ENCODE measurements at regions not wholly inside any gene's neighbourhood (a gene's known extent, or its start where the extent isn't known, plus 50 kb on each side); places are given as distances from the start of the nearest gene placed in this dataset.
"Not testable (repeated sequence)": the region's sequence is repeated elsewhere in the genome, so short reads cannot be mapped to it uniquely, and the experiment has no call there.

DNA sequence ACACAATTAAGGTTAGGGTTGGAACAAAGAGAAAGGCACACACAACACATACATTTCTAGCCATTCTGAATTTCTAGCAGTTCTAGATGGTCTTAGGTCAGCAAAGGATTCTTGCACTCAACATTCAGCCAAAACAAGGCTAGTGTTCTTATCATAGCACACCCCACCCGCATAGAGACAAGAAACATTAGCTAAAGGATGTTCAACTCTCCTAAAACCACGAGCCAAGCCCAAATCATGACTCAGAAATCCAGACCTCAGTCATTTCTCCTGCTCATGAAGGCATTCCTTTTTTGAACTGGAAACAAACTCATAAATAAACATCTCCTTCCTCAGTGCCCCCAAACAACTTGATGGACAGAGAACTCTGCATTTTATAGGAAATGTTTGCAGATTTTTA, 293.0 kb upstream of the NOTCH2NLA start:
- FAIRE-seq; DNase-seq (ENCODE audit: low spot score): not testable (repeated sequence)

DNA sequence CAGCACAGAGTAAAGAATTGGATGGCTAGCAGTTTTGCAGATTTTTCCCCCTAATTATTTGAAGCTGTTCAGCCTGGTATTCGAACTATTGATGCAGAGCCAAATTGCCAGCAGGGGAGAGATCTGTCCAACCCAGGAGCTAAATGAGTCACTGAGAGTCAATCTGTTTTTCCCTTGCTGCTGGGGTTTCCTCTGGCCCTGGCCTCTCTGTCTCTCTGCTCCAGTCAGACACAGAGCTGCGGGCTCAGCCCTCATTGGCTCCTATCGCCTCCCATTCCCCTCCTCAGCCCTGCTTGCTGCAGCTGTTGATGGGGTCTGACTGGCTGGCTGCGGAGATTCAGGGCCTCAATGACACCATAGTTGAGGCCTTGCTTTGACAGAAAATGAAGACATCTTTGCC, 284.9 kb upstream of the NOTCH2NLA start:
- not testable (repeated sequence) for FAIRE-seq; DNase-seq (ENCODE audit: low spot score)

DNA sequence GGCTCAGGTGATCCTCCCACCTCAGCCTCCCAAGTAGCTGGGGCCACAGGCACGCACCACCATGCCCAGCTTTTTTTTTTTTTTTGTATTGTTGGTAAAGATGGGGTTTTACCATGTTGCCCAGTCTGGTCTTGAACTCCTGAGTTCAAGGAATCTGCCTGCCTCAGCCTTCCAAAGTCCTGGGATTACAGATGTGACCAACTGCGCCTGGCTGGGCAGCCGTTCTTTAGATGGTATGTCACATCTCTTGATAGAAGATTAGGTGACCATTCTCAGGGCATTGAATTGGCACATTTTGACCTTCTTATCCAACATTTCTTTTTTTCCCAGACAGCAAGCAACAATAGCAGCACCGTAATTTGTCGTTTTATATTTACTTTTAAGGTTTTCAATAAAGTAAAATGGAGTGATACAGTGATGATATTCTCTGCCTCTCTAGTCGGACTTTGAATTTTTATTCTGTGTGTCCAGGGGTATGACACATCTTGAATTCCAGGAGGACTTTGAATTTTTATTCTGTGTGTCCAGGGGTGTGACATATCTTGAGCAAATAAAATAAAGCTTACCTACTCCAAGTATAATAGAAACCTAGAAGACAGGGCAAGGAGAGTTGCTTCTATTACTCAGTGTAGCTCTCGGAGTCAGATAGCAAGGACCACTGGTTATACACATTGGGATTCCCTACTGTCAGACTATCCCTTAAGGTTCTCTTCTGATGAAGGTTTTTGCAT, 282.4 kb upstream of the NOTCH2NLA start:
- not testable (repeated sequence) for DNase-seq (ENCODE audit: low spot score); FAIRE-seq

DNA sequence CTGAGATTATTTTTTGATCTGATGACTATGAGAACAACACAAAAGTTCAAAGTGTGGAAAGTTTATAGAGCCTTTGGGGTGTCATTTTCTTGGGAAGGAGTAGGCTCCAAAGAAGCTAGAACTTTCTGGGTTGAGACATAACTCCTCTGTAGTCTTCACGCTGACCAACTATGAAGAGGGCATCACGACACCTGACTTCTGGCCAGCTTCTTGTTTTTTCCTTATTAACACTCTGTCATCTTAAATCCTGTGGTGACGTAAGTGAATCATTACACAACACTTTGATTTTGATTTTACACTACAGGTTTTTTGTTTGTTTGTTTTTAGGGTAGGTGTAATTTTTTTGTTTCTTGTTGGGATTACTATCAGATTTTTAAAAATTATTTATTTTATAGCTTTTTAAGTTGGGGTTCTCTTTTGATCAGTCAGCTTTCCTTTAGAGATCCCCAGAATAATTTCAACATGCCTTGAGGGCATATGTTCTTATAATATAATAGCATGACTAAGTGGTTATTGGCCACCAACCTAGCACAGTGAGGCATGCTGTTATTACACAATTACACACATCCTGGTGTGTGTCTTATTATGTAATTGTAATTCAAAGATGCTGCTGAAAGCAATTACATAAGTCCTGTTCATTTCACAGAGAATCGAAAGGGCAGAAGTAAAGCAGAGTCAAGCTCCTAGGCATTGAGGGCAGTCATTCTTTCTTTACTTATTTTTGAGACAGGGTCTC, 281.6 kb upstream of the NOTCH2NLA start:
- FAIRE-seq; DNase-seq (ENCODE audit: low spot score): not testable (repeated sequence)

DNA sequence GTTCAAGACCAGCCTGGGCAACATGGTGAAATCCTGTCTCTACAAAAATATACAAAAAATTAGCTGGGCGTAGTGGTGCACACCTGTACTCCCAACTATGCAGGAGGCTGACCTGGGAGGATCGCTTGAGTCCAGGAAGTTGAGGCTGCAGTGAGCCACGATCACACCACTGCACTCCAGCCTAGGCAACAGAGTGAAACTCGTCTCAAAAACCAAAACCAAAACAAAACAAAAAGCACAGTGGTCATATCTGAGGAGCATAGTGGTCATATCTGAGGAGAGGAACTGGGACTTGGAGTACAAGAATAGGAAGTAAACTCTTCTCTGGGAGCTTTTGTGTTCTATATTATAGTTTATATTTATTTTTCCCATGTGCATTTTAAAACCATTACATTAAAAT, 275.3 kb upstream of the NOTCH2NLA start:
- FAIRE-seq = not testable (repeated sequence)

DNA sequence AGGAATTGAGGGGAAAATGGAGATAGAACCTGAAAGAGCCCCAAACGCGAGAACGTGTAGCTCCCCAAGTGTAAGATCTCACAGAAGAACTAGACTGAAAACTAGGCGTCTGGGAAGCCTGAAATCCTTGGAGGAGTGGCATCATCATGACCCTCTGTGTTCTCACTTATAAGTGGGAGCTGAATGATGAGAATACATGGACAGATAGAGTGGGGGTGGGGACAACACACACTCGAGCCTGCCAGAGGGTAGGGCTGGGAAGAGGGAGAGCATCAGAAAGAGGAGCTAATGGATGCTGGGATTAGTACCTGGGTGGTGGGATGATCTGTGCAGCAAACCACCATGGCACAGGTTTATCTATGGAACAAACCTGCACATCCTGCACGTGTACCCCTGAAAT, 258.7 kb upstream of the NOTCH2NLA start:
- not testable (repeated sequence) for DNase-seq (ENCODE audit: low spot score); FAIRE-seq

More for the DNA sequence above, 275.3 kb upstream of the NOTCH2NLA start:
- DNase-seq (ENCODE audit: low spot score) = not testable (repeated sequence)

DNA sequence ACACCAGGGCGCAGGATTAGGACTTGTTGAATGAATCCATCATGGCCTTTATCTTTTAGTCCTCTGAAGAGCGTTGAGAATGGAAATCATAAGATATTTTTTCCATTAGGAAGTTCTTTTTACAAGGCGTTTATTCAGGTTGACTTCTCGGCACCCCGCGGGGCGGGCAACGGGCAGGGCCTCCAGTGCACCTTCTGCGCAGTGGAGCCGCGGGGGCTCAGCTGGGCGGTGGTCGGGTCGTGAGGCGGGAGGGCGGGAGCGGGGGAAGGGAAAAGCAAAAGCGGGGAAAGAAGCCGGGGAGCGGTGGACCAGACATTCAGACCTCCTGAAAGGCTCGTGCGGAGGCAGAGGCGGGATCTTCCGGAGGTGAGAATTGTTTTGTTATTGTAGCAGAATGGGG, 258.3 kb upstream of the NOTCH2NLA start:
- not testable (repeated sequence) for DNase-seq (ENCODE audit: low spot score); FAIRE-seq

DNA sequence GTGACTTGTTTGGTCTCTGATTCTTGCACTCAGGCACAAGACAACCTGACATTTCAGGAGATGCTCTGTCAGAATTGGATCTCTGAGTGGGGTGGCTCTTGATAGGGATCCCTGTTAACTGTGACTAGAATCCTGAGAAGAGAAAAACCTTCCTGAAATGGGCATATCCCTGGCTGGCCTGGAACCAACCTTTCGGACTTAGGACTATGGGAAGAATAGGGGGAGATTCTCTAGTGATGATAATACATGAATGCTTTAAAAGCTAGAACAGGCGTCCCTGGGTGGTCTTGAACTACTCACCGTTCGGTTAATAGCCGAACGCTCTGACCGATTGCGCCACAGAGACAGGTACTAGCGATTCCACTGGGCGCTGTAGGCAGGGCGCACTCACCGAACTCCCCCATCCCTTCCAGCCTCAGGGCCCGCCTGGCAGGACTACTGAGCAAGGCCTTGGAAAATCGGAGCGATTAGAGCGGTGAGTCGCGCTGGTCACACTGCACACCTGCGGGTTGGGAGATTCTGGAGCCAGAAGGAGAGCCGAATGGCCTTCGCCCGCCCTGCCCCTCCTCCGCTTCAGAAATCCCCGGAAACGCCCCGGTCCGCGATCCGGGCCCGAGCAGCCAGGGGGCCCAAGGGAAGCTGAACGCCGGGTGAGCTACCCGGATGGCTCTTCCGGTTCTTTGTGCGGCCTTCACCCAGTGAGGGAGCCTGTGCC, 257.6 kb upstream of the NOTCH2NLA start:
- FAIRE-seq; DNase-seq (ENCODE audit: low spot score): not testable (repeated sequence)

DNA sequence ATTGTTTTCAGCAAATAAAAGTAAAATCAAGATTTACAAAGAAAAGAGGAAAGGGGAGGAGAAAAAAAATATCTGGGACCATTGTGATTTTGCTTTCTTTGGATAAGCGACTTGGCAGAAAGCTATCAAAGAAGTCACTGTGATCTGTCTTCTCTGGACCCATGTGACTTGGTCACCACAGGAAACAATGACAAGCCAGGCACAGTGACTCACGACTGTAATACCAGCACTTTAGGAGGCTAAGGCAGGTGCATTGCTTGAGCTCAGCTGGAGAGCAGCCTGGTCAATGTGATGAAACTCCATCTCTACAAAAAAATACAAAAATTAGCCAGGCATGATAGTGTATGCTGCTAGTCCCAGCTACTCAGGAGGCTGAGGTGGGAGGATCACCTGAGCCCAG, 255.4 kb upstream of the NOTCH2NLA start:
- FAIRE-seq; DNase-seq (ENCODE audit: low spot score): not testable (repeated sequence)

DNA sequence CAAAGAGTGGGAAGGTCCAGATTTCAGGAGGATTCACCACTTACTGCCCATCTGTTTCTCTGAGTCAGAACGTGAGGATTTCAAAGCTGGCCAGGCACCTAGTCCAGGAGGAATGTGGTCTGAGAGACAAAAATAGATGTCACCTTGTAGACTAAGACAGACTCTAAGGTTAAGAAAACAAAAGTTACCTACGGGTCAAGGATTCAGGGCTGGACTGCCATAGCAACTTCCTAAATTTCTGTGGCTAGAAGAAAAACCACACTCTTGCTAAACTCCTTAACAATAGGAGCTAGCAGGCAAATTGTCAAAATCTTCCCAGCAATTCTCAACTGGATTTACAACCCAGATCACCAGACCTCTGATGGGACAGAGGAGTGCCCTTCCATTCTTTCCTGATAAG, 250.4 kb upstream of the NOTCH2NLA start:
- FAIRE-seq; DNase-seq (ENCODE audit: low spot score): not testable (repeated sequence)

DNA sequence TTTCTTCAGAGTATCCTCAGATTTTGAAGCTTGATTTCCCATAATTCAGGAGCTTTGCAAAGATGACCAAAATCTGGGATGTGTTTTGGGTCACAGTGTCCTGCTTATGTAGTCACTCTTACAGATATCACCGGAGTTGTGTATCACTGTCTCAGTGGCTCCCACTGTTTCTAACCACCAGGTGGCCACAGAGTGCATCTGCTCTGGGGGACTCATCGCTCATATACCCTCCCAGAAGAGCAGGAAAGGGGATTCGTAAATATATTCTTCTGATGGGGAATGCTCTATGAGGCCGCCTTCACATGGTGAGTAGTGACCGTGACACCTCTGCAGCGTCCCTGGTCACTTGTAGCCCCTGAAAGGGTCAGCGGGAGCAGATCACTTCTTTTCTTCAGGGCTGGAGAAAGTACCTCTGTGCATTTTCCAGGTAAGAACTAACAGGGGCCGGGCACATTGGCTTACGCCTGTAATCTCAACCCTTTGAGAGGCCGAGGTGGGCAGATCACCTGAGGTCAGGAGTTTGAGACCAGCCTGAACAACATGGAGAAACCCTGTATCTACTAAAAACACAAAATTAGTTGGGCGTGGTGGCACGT, 249.4 kb upstream of the NOTCH2NLA start:
- FAIRE-seq = not testable (repeated sequence)
- peak; percentile 10 for DNase-seq (ENCODE audit: low spot score)

DNA sequence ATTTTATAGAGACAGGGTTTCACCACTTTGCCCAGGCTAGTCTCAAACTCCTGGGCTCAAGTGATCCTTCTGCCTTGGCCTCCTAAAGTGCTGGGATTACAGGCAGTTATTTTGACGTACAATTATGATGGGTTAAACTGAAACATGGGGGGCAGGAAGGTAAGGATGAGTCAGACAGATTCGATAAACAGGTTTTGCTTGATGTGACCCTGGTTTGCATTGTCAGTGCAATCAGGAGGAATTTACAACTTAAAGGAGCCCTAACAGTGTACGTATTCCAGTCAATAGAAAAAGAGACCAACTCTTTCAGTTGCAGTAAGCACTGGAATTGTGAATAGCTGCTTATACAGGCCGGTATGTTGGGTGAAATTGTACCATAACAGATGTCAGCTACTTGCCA, 246.3 kb upstream of the NOTCH2NLA start:
- not testable (repeated sequence) for FAIRE-seq; DNase-seq (ENCODE audit: low spot score)

DNA sequence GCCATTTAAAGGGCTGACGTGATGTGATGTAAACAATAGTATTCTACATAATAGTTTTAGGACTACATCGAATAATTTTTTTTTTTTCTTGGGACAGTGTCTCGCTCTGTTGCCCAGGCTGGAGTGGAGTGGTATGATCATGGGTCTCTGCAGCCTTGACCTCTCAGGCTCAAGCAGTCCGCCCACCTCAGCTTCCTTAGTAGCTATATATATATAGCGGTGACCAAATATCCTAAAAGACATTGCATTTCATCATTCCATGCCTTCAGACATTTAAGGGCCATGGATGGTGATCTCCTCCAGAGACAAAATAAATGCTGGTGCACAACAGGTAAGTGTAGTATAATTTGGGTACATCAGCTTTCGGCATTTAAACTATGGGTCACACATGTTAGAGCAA, 245.4 kb upstream of the NOTCH2NLA start:
- FAIRE-seq; DNase-seq (ENCODE audit: low spot score): not testable (repeated sequence)

DNA sequence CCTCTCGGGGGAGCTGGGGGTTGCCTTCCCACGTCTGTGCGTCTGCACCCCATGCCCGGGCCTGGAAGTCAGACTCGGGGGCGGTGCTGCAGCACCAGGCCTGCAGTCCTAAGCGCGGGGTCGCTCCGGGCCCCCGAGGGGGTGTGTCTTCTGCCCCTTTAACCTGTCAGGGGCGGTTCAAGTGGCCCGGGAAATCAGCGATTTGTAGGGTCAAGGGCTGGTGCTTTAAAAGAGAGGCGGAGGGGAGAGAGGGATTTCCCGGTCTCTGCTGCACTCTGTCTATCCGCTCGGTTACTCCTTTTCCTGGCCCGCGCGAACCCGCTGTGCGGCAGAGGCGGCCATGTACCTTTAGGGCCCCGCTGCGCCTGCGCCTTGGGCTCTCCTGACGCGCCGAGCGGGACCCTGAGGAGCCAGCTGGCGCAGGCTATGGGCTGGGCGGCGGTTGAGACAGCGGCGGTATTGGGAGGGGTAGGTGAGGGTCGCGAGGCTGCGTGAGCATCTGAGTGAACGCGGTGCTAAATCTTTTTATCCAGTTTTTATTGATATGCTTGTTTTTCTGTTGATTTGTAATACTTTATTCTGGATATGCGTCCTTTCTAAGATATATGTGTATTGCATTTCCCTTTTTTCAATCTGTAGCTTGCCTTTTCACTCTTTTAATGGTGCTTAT, 243.5 kb upstream of the NOTCH2NLA start:
- not testable (repeated sequence) for FAIRE-seq; DNase-seq (ENCODE audit: low spot score)

DNA sequence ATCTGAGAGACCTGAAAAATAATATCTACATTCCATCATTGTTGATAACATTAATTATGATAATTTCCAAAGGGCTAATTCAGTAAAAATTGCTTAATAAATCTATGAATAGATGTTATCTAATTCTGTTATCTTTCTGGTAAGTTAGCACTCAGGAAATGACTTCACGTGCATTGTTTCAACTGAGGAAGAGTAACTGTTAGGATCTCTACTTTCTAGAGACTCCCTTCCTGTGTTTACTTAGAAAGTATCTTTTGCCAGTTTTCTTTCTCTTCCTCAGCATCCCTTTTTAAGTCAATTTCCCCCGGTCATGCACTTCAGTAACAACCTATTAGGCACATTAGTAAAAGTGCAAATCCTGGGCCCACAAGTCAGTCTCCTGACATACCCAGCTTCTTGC, 231.1 kb upstream of the NOTCH2NLA start:
- FAIRE-seq; DNase-seq (ENCODE audit: low spot score): not testable (repeated sequence)

DNA sequence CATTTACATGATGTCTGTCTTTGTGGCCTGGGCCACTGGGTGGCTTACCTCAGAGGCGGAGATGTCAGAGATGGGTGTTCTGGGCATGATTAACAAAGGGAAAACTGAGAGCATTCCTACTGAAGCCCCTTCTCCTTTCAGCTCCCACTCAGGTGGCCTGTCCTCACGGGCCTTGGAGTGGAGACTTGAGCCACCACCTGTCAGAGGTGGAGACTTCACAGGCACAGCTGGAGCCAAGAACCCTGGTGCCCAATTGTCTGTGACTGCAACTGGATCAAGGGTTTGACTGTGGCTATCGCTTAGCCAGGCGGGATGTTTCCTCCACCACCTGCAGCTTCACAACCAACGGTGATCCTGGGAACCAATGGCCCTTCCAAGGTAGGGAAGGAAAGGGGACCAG, 230.5 kb upstream of the NOTCH2NLA start:
- not testable (repeated sequence) for FAIRE-seq; DNase-seq (ENCODE audit: low spot score)

DNA sequence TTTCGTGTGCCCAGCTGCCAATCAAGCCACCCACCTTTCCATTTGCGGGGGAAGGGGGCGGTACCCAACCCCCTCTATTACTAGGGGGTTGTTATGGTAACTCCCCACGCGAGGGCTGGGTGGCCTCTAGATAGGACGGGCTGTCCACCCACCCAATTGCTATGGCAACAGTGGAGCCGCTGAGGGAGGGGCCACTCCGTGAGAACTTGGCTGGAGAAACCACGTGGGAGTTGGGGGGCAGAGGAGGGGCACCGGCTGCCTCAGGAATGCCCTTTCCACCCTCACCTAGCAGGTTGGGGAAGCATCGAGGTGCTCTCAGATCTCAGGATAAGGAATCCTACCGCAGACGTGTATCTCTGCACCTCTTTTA, 220.0 kb upstream of the NOTCH2NLA start:
- not testable (repeated sequence) for DNase-seq (ENCODE audit: low spot score)

DNA sequence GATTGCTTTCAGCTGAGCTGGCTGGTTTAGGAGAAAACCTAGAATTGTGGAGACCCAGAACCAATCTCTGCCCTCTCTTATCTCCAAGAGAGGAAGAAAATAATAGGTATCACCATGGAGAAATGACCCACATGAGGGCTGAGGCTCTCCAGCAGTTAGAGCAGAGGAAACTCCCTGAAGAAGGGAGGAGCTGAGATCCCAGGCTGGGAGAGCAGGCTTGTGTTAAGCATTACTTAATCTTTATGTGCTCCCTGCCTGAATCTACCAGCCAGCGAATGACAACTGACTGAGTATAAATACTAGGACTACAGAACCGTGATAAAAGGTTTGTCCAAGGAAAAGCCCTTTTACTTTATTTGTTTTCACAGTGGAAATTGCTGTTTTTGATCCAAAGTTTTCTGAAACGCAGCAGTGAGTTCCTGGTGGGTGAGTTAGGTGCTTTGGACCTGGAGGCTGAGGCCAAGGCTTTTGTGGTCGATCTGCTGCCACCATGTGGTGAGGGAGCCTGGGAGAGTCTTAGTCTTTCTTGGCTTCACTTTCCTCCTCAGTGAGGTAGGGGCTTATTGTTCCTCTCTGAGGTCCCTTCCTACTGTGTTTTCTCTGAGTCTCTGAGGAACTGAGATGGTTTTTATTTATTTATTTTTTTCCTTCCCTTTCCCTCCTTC, 219.5 kb upstream of the NOTCH2NLA start:
- not testable (repeated sequence) for FAIRE-seq; DNase-seq (ENCODE audit: low spot score)

More for the DNA sequence above, 220.0 kb upstream of the NOTCH2NLA start:
- not testable (repeated sequence) for FAIRE-seq

DNA sequence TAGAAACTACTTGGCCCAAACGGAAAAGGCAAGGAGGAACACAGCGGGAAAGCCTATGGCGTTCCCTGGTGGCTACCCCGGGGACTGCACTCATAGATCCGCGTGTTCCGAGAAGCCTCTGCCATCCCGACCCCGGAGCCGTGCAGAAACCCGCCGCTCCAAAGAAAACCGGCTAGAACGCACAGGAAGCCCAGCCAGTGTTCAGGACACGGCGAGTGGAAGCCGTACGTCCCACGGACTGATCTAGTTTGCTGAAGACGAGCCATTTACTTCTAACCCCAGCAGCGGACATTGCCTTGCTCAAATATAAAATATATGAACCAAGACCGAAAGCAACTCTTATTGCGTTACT, 215.0 kb upstream of the NOTCH2NLA start:
- DNase-seq (ENCODE audit: low spot score); FAIRE-seq: not testable (repeated sequence)
